Peyer's patch (tissue), 4 donors: ENCODE measurements at regions not wholly inside any gene's neighbourhood (a gene's known extent, or its start where the extent isn't known, plus 50 kb on each side); places are given as distances from the start of the nearest gene placed in this dataset.

Source experiments
- CTCF ChIP-seq, 6 experiments: fragments of 450-650 bp in 4 of 6; fragments of 200-600 bp in 2 of 6; sonication (generic) in 1 of 6; IDR thresholded peaks; one replicate each; pipeline ENCODE4 v1.5.1; 2017 to 2019; ENCODE audit warnings: antibody characterized with exemption in 6 of 6, mild to moderate bottlenecking in 3 of 6, moderate library complexity in 1 of 6
- POLR2A ChIP-seq, 2 donors: fragments of 450-650 bp; IDR thresholded peaks; one replicate each; pipeline ENCODE4 v1.5.1; 2017; ENCODE audit warnings: antibody characterized with exemption in 2 of 2, mild to moderate bottlenecking in 2 of 2, moderate library complexity in 2 of 2

- TF ChIP-seq CTCF (IDR thresholded peaks at IDR 0.05) (no peak), POLR2A (IDR thresholded peaks at IDR 0.05) (no peak)
These were observed 56.1 kb upstream of the MAST4 start for GRCh38 chr5:66540078-66540477.
